Activated CD4-positive, alpha-beta T cell treated with anti-CD3 and anti-CD28 coated beads, Interleukin-2, amount 10 ng/mL, durations not matched to agents 7 days and 5 days (primary cell): ENCODE measurements at regions not wholly inside any gene's neighbourhood (a gene's known extent, or its start where the extent isn't known, plus 50 kb on each side); places are given as distances from the start of the nearest gene placed in this dataset.

ENCODE experiments used
- CTCF ChIA-PET: fragments of 350-600 bp; sonication (Branson Sonifier 250); formaldehyde crosslinking; loops from one replicate; lab custom pipeline; 2021; ENCODE audit warnings: antibody characterized with exemption; lab: Charles Lee
- POLR2A ChIA-PET: fragments of 350-600 bp; sonication (Branson Sonifier 250); formaldehyde crosslinking; loops from one replicate; lab custom pipeline; 2021; ENCODE audit warnings: antibody characterized with exemption; lab: Charles Lee
- DNase-seq: peaks from one replicate; pipeline ENCODE4 v3.0.0-alpha.2; 2020
- H3K27ac Mint-ChIP-seq: one replicate; pipeline ENCODE4 v1.8.0; 2021; ENCODE audit warnings: mild to moderate bottlenecking, moderate library complexity, mixed read lengths
- H3K27me3 Mint-ChIP-seq: one replicate; pipeline ENCODE4 v1.8.0; 2021; ENCODE audit warnings: mixed read lengths
- H3K36me3 Mint-ChIP-seq: one replicate; pipeline ENCODE4 v1.8.0; 2021; ENCODE audit warnings: low read depth, mixed read lengths
- H3K4me1 Mint-ChIP-seq: one replicate; pipeline ENCODE4 v1.8.0; 2021; ENCODE audit warnings: mixed read lengths
- H3K4me3 Mint-ChIP-seq: one replicate; pipeline ENCODE4 v1.8.0; 2021; ENCODE audit warnings: mild to moderate bottlenecking, moderate library complexity, mixed read lengths
- H3K9me3 Mint-ChIP-seq: one replicate; pipeline ENCODE4 v1.8.0; 2021; ENCODE audit warnings: mixed read lengths

GRCh38 chr1:112791723-112792104 is 76.6 kb upstream of the PPM1J start:
- POLR2A ChIA-PET: no interaction called here
- H3K36me3 Mint-ChIP-seq: no peaks in the 10 kb centered on the region
- peaks cover 4% of the 10 kb centered on the region for H3K27me3 Mint-ChIP-seq
- no peak overlapping the region for H3K27ac Mint-ChIP-seq
- no peaks in the 10 kb centered on the region for H3K9me3 Mint-ChIP-seq
- CTCF ChIA-PET: no interaction called here
- no peaks in the 10 kb centered on the region for H3K4me1 Mint-ChIP-seq
- DNase-seq: no peak
- no peak overlapping the region for H3K4me3 Mint-ChIP-seq

DNA sequence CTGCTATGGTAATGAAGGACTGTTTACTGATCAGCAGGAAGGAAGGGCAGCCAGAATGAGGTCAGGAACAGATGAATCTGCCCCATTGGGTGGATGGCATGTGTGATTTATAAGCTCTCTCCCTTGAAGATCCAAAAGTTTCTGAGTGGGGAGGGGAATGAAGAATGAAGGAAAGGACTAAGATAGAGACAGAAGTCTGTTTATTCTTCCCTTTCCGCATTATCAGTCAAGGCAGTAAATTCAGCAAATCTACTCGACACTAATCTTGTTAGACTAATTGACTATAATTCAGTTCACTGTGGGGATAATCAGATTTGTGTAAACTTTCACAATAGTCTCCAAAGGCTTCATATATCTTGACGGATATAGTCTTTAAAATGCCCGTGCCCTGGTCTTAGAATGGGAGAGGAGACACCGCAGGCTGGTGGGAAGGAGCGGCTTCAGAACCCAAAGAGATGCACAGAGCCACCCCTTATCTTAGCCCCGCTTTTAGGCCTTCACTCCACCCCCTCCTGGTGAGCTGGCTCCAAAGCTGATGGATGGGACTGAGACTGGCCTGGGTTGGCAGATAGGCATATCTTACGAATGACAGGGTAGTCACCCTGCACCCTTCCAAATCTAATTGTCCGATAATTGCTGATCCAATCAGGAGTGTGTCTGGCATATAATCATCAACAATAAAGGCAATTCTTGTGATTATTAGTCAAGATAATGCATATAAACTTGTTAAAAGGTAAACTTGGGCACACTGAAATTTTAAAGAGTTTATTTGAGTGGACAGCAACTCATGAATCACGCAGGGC is 76.0 kb upstream of the PPM1J start:
- peaks cover 4% of the 10 kb centered on the region for H3K27me3 Mint-ChIP-seq
- no peak overlapping the region for H3K4me3 Mint-ChIP-seq
- no peaks in the 10 kb centered on the region for H3K36me3 Mint-ChIP-seq
- POLR2A ChIA-PET: no interaction called here
- no peaks in the 10 kb centered on the region for H3K4me1 Mint-ChIP-seq
- CTCF ChIA-PET: no interaction called here
- H3K27ac Mint-ChIP-seq: no peak overlapping the region
- DNase-seq: no peak
- no peaks in the 10 kb centered on the region for H3K9me3 Mint-ChIP-seq

GRCh38 chr1:112788561-112788960 is 73.4 kb upstream of the PPM1J start:
- POLR2A ChIA-PET: no interaction called here
- H3K4me1 Mint-ChIP-seq: no peaks in the 10 kb centered on the region
- no peaks in the 10 kb centered on the region for H3K9me3 Mint-ChIP-seq
- H3K4me3 Mint-ChIP-seq: no peak overlapping the region
- peaks cover 4% of the 10 kb centered on the region for H3K27me3 Mint-ChIP-seq
- no peaks in the 10 kb centered on the region for H3K36me3 Mint-ChIP-seq
- DNase-seq: no peak
- H3K27ac Mint-ChIP-seq: no peak overlapping the region
- CTCF ChIA-PET: interaction anchor here (0.7 kb wide), 1 partner anchor 10 kb away, joined by 3 read pairs; no protein-coding TSS in a partner anchor

GRCh38 chr1:112788054-112788453 is 72.9 kb upstream of the PPM1J start:
- no peaks in the 10 kb centered on the region for H3K36me3 Mint-ChIP-seq
- H3K27ac Mint-ChIP-seq: no peak overlapping the region
- POLR2A ChIA-PET: no interaction called here
- no peaks in the 10 kb centered on the region for H3K4me1 Mint-ChIP-seq
- peaks cover 4% of the 10 kb centered on the region for H3K27me3 Mint-ChIP-seq
- no peak for DNase-seq
- H3K9me3 Mint-ChIP-seq: no peaks in the 10 kb centered on the region
- no peak overlapping the region for H3K4me3 Mint-ChIP-seq
- CTCF ChIA-PET: interaction anchor here (1.1 kb wide), 1 partner anchor 11 kb away, joined by 3 read pairs; no protein-coding TSS in a partner anchor

- ChIA-PET CTCF (no interaction called here), POLR2A (no interaction called here)
- no peak for DNase-seq
- H3K27me3 Mint-ChIP-seq: peaks cover 3% of the 10 kb centered on the region
- H3K9me3 Mint-ChIP-seq: no peaks in the 10 kb centered on the region
- H3K4me3 Mint-ChIP-seq: no peak overlapping the region
- no peaks in the 10 kb centered on the region for H3K36me3 Mint-ChIP-seq
- no peak overlapping the region for H3K27ac Mint-ChIP-seq
- H3K4me1 Mint-ChIP-seq: no peaks in the 10 kb centered on the region
These were observed 67.9 kb upstream of the PPM1J start for GRCh38 chr1:112783059-112783458.

- Mint-ChIP-seq H3K27me3 (peaks cover 3% of the 10 kb centered on the region), H3K27ac (no peak overlapping the region), H3K4me1 (no peaks in the 10 kb centered on the region), H3K36me3 (no peaks in the 10 kb centered on the region), H3K4me3 (no peak overlapping the region), H3K9me3 (no peaks in the 10 kb centered on the region)
- CTCF ChIA-PET: no interaction called here
- no peak for DNase-seq
- POLR2A ChIA-PET: no interaction called here
These were observed 64.8 kb upstream of the PPM1J start for GRCh38 chr1:112779665-112780526.

GRCh38 chr1:112778137-112778536 is 63.0 kb upstream of the PPM1J start:
- peaks cover 3% of the 10 kb centered on the region for H3K27me3 Mint-ChIP-seq
- CTCF ChIA-PET: interaction anchor here (0.6 to 1.1 kb wide), 3 partner anchors 24 to 617 kb away, joined by 3 to 4 read pairs (median 4); partner anchors contain the start of gene LRIG2
- H3K4me3 Mint-ChIP-seq: no peak overlapping the region
- no peak for DNase-seq
- H3K9me3 Mint-ChIP-seq: no peaks in the 10 kb centered on the region
- no peak overlapping the region for H3K27ac Mint-ChIP-seq
- H3K4me1 Mint-ChIP-seq: no peaks in the 10 kb centered on the region
- no peaks in the 10 kb centered on the region for H3K36me3 Mint-ChIP-seq
- POLR2A ChIA-PET: no interaction called here

- H3K27me3 Mint-ChIP-seq: peaks cover 3% of the 10 kb centered on the region
- no peaks in the 10 kb centered on the region for H3K9me3 Mint-ChIP-seq
- H3K4me3 Mint-ChIP-seq: no peak overlapping the region
- ChIA-PET CTCF (interaction anchor here (0.7 kb wide), 1 partner anchor 165 kb away, joined by 3 read pairs; no protein-coding TSS in a partner anchor), POLR2A (no interaction called here)
- no peaks in the 10 kb centered on the region for H3K4me1 Mint-ChIP-seq
- H3K27ac Mint-ChIP-seq: no peak overlapping the region
- DNase-seq: no peak
- H3K36me3 Mint-ChIP-seq: no peaks in the 10 kb centered on the region
These were observed 61.6 kb upstream of the PPM1J start for GRCh38 chr1:112776688-112777087.

DNA sequence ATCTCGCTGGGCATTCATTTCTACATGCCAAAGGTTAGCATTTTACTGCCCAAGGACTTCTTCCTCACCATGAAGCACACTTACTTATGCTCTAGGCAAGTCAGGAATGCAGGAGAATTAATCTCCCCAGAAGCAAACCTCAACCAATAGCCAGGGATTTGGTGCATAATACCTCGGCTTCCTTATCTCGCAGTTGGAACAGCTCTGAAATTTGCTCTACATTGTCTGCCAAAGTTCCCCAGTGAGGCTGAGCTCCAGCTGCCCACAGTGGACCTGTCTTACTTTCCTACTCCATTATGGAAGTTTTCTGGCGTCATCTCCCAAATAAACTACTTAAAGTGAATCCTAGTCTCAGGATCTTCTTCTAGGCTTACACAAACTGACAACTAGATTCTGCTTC is 57.6 kb upstream of the PPM1J start:
- POLR2A ChIA-PET: no interaction called here
- Mint-ChIP-seq H3K9me3 (no peaks in the 10 kb centered on the region), H3K36me3 (no peaks in the 10 kb centered on the region), H3K4me1 (peaks cover 11% of the 10 kb centered on the region), H3K4me3 (no peak overlapping the region), H3K27ac (no peak overlapping the region), H3K27me3 (peaks cover 5% of the 10 kb centered on the region)
- CTCF ChIA-PET: no interaction called here
- no peak for DNase-seq

DNA sequence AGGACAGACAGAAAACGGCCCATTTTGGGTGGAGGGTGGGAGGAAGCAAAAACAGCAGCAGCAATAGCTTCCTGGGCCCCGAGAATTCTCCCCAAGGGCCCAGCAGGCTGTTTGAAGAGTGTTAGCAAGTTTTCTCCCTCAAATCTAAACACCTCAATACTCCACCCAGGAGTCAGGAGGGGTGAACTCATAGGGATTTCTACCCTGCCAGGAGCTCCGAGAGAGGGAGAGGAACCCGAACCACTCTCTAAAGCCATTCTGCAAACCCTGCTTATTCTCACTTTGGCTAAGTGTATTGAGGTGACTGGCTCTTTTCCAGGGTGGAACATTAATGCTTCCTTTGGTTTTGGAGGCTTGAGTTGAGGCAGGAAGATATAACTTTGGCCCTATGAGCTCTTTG is 55.6 kb upstream of the PPM1J start:
- Mint-ChIP-seq H3K9me3 (no peaks in the 10 kb centered on the region), H3K4me3 (no peak overlapping the region), H3K27ac (no peak overlapping the region), H3K36me3 (no peaks in the 10 kb centered on the region), H3K27me3 (peaks cover 5% of the 10 kb centered on the region), H3K4me1 (peaks cover 11% of the 10 kb centered on the region)
- CTCF ChIA-PET: no interaction called here
- POLR2A ChIA-PET: no interaction called here
- no peak for DNase-seq

DNA sequence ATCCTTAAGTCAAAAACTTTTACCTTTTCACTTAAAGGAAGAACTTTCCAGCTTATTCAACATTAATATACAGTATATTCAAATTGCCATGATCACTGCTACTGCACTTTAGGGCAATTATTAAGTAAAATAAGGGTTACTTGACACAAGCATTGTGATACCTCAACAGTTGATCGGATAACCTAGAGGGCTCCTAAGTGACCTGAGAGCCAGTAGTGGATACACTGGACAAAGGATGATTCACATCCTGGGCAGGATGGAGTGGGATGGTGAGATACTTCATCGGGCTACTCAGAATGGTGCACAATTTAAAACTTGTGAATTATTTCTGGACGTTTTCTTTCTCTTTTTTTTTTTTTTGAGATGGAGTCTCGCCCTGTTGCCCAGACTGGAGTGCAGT is 54.5 kb upstream of the PPM1J start:
- Mint-ChIP-seq H3K4me1 (peaks cover 11% of the 10 kb centered on the region), H3K36me3 (no peaks in the 10 kb centered on the region), H3K27ac (no peak overlapping the region), H3K27me3 (peaks cover 5% of the 10 kb centered on the region), H3K9me3 (no peaks in the 10 kb centered on the region), H3K4me3 (no peak overlapping the region)
- DNase-seq: no peak
- ChIA-PET POLR2A (no interaction called here), CTCF (interaction anchor here (0.6 kb wide), 2 partner anchors 25 to 1090 kb away, joined by 3 to 7 read pairs; no protein-coding TSS in a partner anchor)

- H3K4me1 Mint-ChIP-seq: peaks cover 11% of the 10 kb centered on the region
- H3K4me3 Mint-ChIP-seq: no peak overlapping the region
- peaks cover 5% of the 10 kb centered on the region for H3K27me3 Mint-ChIP-seq
- no peaks in the 10 kb centered on the region for H3K9me3 Mint-ChIP-seq
- DNase-seq: no peak
- H3K27ac Mint-ChIP-seq: no peak overlapping the region
- CTCF ChIA-PET: interaction anchor here (0.9 kb wide), 1 partner anchor 50 kb away, joined by 3 read pairs; no protein-coding TSS in a partner anchor
- POLR2A ChIA-PET: no interaction called here
- no peaks in the 10 kb centered on the region for H3K36me3 Mint-ChIP-seq
These were observed 52.5 kb upstream of the PPM1J start for GRCh38 chr1:112767646-112768045.
